ENCODE measurements at regions not wholly inside any gene's neighbourhood (a gene's known extent, or its start where the extent isn't known, plus 50 kb on each side); places are given as distances from the start of the nearest gene placed in this dataset.
A peak's percentile ranks its signal among the peaks of the same experiment; 100 is the strongest.
"Not testable (repeated sequence)": the region's sequence is repeated elsewhere in the genome, so short reads cannot be mapped to it uniquely, and the experiment has no call there.

- Mint-ChIP-seq H3K36me3 (no peaks in the 10 kb centered on the region), H3K9me3 (peaks cover 13 to 15% of the 10 kb centered on the region in 2 donors), H3K27ac (no peak overlapping the region)
- ATAC-seq (no peak), DNase-seq (ENCODE audit: low spot score in 2 of 2) (no peak)
These were observed 725.0 kb upstream of the SOX11 start for GRCh38 chr2:4967206-4967605.

GRCh38 chr2:4972472-4972871 lies 719.7 kb upstream of the SOX11 start:
- Mint-ChIP-seq H3K36me3 (no peaks in the 10 kb centered on the region), H3K27ac (no peak overlapping the region), H3K9me3 (peaks cover 6 to 8% of the 10 kb centered on the region in 2 donors)
- DNase-seq (ENCODE audit: low spot score in 2 of 2) (no peak), ATAC-seq (no peak)

GRCh38 chr2:4973354-4973753 lies 718.8 kb upstream of the SOX11 start:
- no peak overlapping the region for H3K27ac Mint-ChIP-seq
- DNase-seq (ENCODE audit: low spot score in 2 of 2) (no peak), ATAC-seq (no peak)
- H3K9me3 Mint-ChIP-seq = peaks cover 4 to 6% of the 10 kb centered on the region in 2 donors
- no peaks in the 10 kb centered on the region for H3K36me3 Mint-ChIP-seq

GRCh38 chr2:4973973-4974372 lies 718.2 kb upstream of the SOX11 start:
- H3K9me3 Mint-ChIP-seq = peaks cover 4 to 10% of the 10 kb centered on the region in 2 donors
- H3K36me3 Mint-ChIP-seq = no peaks in the 10 kb centered on the region
- ATAC-seq (peak in 1 of 2 donors; percentile 22), DNase-seq (ENCODE audit: low spot score in 2 of 2) (no peak)
- no peak overlapping the region for H3K27ac Mint-ChIP-seq

GRCh38 chr2:4976407-4976806 lies 715.8 kb upstream of the SOX11 start:
- H3K27ac Mint-ChIP-seq = no peak overlapping the region
- ATAC-seq (no peak), DNase-seq (ENCODE audit: low spot score in 2 of 2) (no peak)
- H3K36me3 Mint-ChIP-seq = no peaks in the 10 kb centered on the region
- H3K9me3 Mint-ChIP-seq = peaks cover 12 to 19% of the 10 kb centered on the region in 2 donors

- no peak for DNase-seq (ENCODE audit: low spot score in 2 of 2)
- ATAC-seq = no peak
- Mint-ChIP-seq H3K9me3 (peaks cover 12 to 19% of the 10 kb centered on the region in 2 donors), H3K36me3 (no peaks in the 10 kb centered on the region), H3K27ac (no peak overlapping the region)
These were observed 713.1 kb upstream of the SOX11 start for GRCh38 chr2:4979111-4979510.

GRCh38 chr2:4980995-4981394 lies 711.2 kb upstream of the SOX11 start:
- ATAC-seq (no peak), DNase-seq (ENCODE audit: low spot score in 2 of 2) (no peak)
- H3K27ac Mint-ChIP-seq = no peak overlapping the region
- no peaks in the 10 kb centered on the region for H3K36me3 Mint-ChIP-seq
- H3K9me3 Mint-ChIP-seq = peaks cover 12 to 26% of the 10 kb centered on the region in 2 donors

GRCh38 chr2:4981802-4982409 lies 710.3 kb upstream of the SOX11 start:
- DNase-seq (ENCODE audit: low spot score in 2 of 2) (no peak), ATAC-seq (no peak)
- H3K9me3 Mint-ChIP-seq = peaks cover 12 to 26% of the 10 kb centered on the region in 2 donors
- H3K36me3 Mint-ChIP-seq = no peaks in the 10 kb centered on the region
- H3K27ac Mint-ChIP-seq = no peak overlapping the region

GRCh38 chr2:4988444-4988843 lies 703.7 kb upstream of the SOX11 start:
- peaks cover 8 to 14% of the 10 kb centered on the region in 2 donors for H3K9me3 Mint-ChIP-seq
- not testable (repeated sequence) for H3K27ac Mint-ChIP-seq; ATAC-seq; DNase-seq (ENCODE audit: low spot score in 2 of 2); H3K36me3 Mint-ChIP-seq

- no peak for DNase-seq (ENCODE audit: low spot score in 2 of 2)
- no peak for ATAC-seq
- Mint-ChIP-seq H3K27ac (no peak overlapping the region), H3K36me3 (no peaks in the 10 kb centered on the region), H3K9me3 (peaks cover 8 to 12% of the 10 kb centered on the region in 2 donors)
These were observed 700.0 kb upstream of the SOX11 start for GRCh38 chr2:4992226-4992625.

GRCh38 chr2:4995466-4995865 lies 696.7 kb upstream of the SOX11 start:
- ATAC-seq (no peak), DNase-seq (ENCODE audit: low spot score in 2 of 2) (no peak)
- Mint-ChIP-seq H3K27ac (no peak overlapping the region), H3K36me3 (no peaks in the 10 kb centered on the region), H3K9me3 (peaks cover 8 to 12% of the 10 kb centered on the region in 2 donors)

- H3K36me3 Mint-ChIP-seq = no peaks in the 10 kb centered on the region
These were observed 684.6 kb upstream of the SOX11 start for GRCh38 chr2:5007596-5007995.

GRCh38 chr2:5019324-5019723 lies 672.9 kb upstream of the SOX11 start:
- peaks cover 26 to 40% of the 10 kb centered on the region in 2 donors for H3K9me3 Mint-ChIP-seq
- no peak overlapping the region for H3K27ac Mint-ChIP-seq
- H3K36me3 Mint-ChIP-seq = no peaks in the 10 kb centered on the region
- ATAC-seq (no peak), DNase-seq (ENCODE audit: low spot score in 2 of 2) (no peak)

More at GRCh38 chr2:5007596-5007995, 684.6 kb upstream of the SOX11 start:
- no peak for ATAC-seq
- H3K9me3 Mint-ChIP-seq = peaks cover 27 to 44% of the 10 kb centered on the region in 2 donors
- DNase-seq (ENCODE audit: low spot score in 2 of 2) = no peak
- H3K27ac Mint-ChIP-seq = no peak overlapping the region

GRCh38 chr2:5020116-5020875 lies 671.9 kb upstream of the SOX11 start:
- DNase-seq (ENCODE audit: low spot score in 2 of 2) (no peak), ATAC-seq (no peak)
- Mint-ChIP-seq H3K36me3 (no peaks in the 10 kb centered on the region), H3K27ac (no peak overlapping the region), H3K9me3 (peaks cover 26 to 39% of the 10 kb centered on the region in 2 donors)

- Mint-ChIP-seq H3K9me3 (peaks cover 26 to 39% of the 10 kb centered on the region in 2 donors), H3K27ac (no peak overlapping the region), H3K36me3 (no peaks in the 10 kb centered on the region)
- DNase-seq (ENCODE audit: low spot score in 2 of 2) (no peak), ATAC-seq (no peak)
These were observed 671.0 kb upstream of the SOX11 start for GRCh38 chr2:5021136-5021535.

GRCh38 chr2:5022061-5022460 lies 670.1 kb upstream of the SOX11 start:
- no peaks in the 10 kb centered on the region for H3K36me3 Mint-ChIP-seq
- ATAC-seq = peak in 1 of 2 donors; percentile 18
- no peak for DNase-seq (ENCODE audit: low spot score in 2 of 2)
- H3K27ac Mint-ChIP-seq = no peak overlapping the region
- peaks cover 26 to 44% of the 10 kb centered on the region in 2 donors for H3K9me3 Mint-ChIP-seq

GRCh38 chr2:5022708-5023635 lies 669.2 kb upstream of the SOX11 start:
- not testable (repeated sequence) for H3K36me3 Mint-ChIP-seq, H3K27ac Mint-ChIP-seq
- peaks cover 26 to 43% of the 10 kb centered on the region in 2 donors for H3K9me3 Mint-ChIP-seq

More at GRCh38 chr2:5022708-5023635, 669.2 kb upstream of the SOX11 start:
- not testable (repeated sequence) for DNase-seq (ENCODE audit: low spot score in 2 of 2); ATAC-seq
